GM21825 (cell line): ENCODE measurements at regions not wholly inside any gene's neighbourhood (a gene's known extent, or its start where the extent isn't known, plus 50 kb on each side); places are given as distances from the start of the nearest gene placed in this dataset.
"Not testable (repeated sequence)": the region's sequence is repeated elsewhere in the genome, so short reads cannot be mapped to it uniquely, and the experiment has no call there.

ENCODE experiments used
- ATAC-seq: cut with Tn5 transposase; IDR thresholded peaks from one replicate; pipeline ENCODE4 v1.9.1; 2021; ENCODE audit warnings: mild to moderate bottlenecking, moderate library complexity; ENCODE audit not compliant: unreplicated experiment

- no peak for ATAC-seq
Observed at GRCh38 chr16:65283181-65283651, 161.4 kb upstream of the CDH11 start.

GRCh38 chr16:65281586-65281985 is 159.7 kb upstream of the CDH11 start:
- no peak for ATAC-seq

GRCh38 chr16:65280845-65281512 is 159.1 kb upstream of the CDH11 start:
- no peak for ATAC-seq

- ATAC-seq = no peak
Observed at GRCh38 chr16:65279576-65279975, 157.7 kb upstream of the CDH11 start.

DNA sequence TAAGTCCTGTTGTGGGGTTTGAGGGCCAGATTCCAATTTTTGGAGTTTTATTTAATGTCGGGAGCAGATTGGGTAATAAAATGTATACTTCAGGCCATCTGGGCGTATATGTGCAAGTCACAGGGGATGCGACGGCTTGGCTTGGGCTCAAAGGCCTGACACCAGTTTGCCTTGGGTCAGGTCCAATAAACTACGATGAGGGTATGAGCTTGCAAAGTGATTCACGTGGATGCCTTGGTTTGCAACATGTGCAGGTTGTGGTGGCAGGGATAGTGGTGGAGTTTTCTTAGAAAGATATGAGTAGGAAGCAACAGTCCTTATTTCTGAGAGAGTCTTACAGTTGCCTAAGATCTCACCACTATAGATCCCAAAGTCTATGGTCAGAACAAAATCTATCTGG is 157.0 kb upstream of the CDH11 start:
- ATAC-seq = no peak

- ATAC-seq = no peak
Observed at GRCh38 chr16:65274566-65274965, 152.7 kb upstream of the CDH11 start.

GRCh38 chr16:65272699-65273414 is 151.0 kb upstream of the CDH11 start:
- ATAC-seq = no peak

GRCh38 chr16:65271996-65272395 is 150.1 kb upstream of the CDH11 start:
- ATAC-seq = no peak

GRCh38 chr16:65268331-65268730 is 146.5 kb upstream of the CDH11 start:
- ATAC-seq = no peak

- ATAC-seq = no peak
Observed at GRCh38 chr16:65263896-65264295, 142.0 kb upstream of the CDH11 start.

GRCh38 chr16:65260746-65261145 is 138.9 kb upstream of the CDH11 start:
- no peak for ATAC-seq

DNA sequence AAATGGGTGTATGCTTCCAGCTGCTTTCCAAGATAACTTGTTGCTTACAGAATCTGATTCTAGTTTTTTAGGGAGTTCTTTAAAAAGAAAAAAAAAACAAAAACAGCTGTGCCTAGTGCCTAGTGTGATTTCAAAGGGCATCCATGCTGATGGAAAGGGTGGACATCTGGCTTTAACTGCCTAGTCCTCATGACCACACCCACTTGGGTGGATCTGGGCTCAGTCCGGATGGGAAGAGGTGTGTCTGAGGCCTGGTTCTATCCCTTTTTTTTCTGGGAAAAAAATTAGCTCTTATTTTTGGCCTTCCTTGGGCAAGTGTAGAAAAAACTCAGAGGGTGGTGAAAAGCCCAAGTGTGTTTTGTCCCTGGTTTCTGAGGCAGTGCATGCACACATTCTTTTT is 132.3 kb upstream of the CDH11 start:
- no peak for ATAC-seq

DNA sequence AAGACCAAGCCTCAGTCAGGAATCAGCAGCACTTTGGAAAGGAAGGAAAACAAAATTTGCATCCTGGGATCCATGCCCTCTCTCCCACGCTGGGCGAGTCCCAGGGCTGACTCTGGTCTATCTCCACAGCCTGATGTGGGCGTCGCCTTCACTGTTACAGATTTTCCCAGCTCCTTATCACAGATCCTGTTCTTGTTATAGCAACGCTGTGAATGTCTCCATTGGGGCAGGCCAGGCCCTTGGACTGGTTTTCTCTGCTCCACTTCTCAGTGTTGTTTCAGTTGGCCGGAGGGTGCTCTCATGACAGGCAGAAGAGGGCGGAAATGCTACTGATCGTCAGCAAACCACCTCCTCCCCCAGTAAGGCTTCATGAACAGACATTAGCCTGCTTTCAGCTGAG is 127.9 kb upstream of the CDH11 start:
- ATAC-seq = no peak

DNA sequence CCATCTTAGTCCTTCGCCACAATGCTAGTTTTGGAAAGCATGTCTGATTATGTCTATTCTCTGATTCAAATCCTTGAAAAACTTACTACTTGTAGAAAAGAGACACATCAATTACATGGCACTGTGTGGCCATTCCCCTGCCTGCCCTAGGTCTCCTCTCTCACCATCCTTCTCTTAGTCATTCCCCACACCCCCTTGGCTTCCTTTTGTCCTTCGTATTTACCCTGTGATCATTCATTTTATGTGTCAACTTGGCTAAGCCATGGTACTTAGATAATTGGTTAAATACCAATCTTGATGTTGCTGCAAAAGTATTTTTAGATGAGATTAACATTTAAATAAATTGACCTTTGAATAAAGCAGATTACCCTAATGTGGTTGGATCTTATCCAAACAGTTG is 122.9 kb upstream of the CDH11 start:
- no peak for ATAC-seq

DNA sequence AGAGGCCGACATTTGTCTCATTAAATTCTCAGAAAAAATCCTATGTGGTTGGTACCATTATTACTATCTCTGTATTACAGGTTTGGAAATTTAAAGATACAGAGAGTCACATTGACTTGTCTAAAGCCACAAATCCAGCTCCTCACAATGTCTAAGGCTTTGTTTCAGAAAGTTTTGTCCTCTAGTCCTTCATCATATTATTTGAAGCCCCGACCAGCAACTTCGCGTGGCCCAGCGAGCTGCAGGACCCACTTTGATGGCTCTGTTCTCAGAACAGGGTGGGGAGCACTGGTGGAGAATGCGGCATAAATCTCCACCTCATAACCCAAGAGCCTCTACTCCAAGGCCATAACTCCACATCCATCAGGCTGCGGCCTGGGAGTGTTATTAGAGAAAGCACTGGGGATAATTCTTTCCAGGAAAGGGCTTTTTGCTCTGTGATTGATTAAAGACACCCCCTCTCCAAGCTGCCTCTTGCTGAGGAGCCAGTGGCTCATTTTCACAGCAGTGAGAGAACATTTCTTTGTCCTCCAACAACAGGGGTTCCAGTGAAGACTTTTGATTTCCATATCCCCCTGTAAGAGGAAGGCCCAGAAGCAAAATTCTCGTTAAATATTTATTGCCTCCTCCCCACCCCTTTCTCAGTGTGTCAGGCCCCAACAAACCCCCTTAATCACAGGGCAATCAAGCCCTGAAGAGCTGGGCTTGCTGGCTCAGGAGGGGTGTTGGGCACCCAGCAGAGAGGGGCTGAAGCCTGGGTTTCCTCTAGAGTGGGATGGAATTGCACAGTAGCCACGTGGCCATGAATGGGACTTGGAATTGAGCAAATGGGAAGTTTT is 113.7 kb upstream of the CDH11 start:
- ATAC-seq = no peak

GRCh38 chr16:65234721-65235320 is 113.0 kb upstream of the CDH11 start:
- not testable (repeated sequence) for ATAC-seq

DNA sequence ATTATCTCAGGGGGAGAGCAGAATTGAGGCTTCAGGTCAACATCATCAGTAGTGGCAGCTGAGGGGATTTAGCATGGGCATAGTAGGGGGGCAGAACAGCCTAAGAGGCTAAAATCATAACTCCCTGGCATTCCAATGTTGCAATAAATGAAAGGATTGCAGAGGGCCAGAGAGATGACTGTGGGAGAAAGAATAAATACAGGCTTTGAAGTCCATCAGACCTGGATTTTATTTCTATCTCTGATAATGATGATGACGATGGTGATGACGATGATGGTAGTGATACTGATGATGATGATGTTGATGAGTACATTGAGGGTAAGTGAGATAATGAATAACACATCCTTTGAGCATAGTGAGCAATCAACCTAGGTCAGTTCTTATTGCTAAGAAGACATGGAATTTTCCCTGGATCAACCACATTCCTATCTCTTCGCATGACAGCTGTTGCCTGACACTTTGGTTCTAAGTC is 107.4 kb upstream of the CDH11 start:
- no peak for ATAC-seq

DNA sequence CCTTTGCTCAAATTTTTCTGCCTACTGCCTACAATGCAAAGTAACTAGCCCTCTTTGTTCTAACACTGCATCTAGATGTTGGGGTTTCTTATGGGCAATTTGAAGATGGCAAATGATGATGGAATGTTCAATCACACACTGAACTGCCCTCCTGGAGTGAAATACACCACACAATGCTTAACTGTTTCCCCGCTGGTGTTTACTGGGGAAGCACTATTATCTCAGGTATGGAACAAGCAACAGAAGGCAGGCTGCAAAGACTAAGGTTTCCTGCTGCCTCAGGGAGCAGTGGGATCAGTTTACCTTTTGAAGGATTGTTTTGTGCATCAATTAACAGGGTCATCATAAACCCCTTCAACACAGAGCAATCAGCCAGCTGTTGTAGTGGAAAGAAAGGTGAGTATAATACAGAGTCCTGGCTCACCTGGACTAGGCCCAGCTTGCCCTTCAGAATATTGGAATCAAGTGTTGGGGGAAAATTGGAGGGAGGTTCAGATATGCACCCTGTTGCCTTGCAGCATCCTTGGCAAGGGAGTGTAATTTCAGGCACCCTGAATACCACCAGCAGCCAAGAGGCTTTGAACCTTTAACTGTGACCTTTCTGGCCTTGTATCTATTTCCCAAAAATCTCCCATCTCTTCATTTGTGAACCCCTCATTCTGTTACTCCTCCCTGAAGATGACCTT is 105.4 kb upstream of the CDH11 start:
- no peak for ATAC-seq

DNA sequence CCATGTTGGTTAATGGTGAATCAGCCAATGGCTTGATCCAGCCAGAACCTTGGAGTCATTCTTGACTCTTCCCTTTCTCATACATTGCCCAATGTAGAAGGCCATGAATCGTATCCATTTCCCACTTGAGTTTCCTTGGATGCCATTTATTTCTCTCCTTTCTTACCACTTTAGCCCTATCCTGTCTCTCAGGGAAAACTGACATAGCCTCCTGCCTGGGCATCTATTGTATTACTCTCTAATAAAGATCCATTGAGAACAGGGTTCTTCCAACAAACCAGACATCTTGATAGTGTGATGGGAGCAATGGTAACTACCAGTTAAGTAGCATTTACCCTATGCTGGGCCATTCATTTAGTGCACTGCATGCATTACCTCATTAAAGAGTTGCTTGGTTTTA is 104.2 kb upstream of the CDH11 start:
- no peak for ATAC-seq

- ATAC-seq = no peak
Observed at GRCh38 chr16:65225488-65225887, 103.6 kb upstream of the CDH11 start.

DNA sequence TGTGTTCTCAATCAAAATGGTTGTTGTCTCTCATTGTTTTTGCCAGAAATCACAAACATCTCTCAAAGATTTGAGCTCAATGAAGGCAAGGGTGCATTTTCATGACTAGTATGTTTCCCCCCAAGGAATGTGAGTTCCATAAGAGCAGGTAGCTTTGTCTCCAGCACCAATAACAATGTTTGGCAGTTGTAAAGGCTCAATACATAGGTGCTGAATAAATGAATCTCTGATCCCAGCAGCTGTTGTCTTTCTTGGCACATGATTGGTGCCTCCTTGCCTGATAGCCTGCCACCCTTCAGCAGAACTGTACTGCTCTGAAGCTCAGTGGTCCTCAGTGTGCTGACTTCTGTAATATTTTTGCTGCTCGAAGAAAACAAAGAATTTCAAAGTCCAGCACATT is 103.1 kb upstream of the CDH11 start:
- no peak for ATAC-seq
